Activated CD8-positive, alpha-beta T cell treated with anti-CD3 and anti-CD28 coated beads for 36 hours (primary cell): ENCODE measurements at regions not wholly inside any gene's neighbourhood (a gene's known extent, or its start where the extent isn't known, plus 50 kb on each side); places are given as distances from the start of the nearest gene placed in this dataset.
"Not testable (repeated sequence)": the region's sequence is repeated elsewhere in the genome, so short reads cannot be mapped to it uniquely, and the experiment has no call there.

Source experiments
- ATAC-seq: fragments of 200-7000 bp; cut with Tn5 transposase; one replicate; pipeline ENCODE4 v1.10.0; 2021; ENCODE audit warnings: mild to moderate bottlenecking, moderate library complexity
- CTCF ChIA-PET: fragments of 350-600 bp; sonication (Branson Sonifier 250); formaldehyde crosslinking; loops from one replicate; lab custom pipeline; 2021; ENCODE audit warnings: antibody characterized with exemption; lab: Charles Lee
- POLR2A ChIA-PET: fragments of 350-600 bp; sonication (Branson Sonifier 250); formaldehyde crosslinking; loops from one replicate; lab custom pipeline; 2021; ENCODE audit warnings: antibody characterized with exemption; lab: Charles Lee
- DNase-seq: peaks from one replicate; pipeline ENCODE4 v3.0.0-alpha.2; 2020
- H3K27ac Mint-ChIP-seq: one replicate; pipeline ENCODE4 v1.8.0; 2021; ENCODE audit warnings: mild to moderate bottlenecking, mixed read lengths
- H3K27me3 Mint-ChIP-seq: one replicate; pipeline ENCODE4 v1.8.0; 2021; ENCODE audit warnings: mixed read lengths
- H3K36me3 Mint-ChIP-seq: one replicate; pipeline ENCODE4 v1.8.0; 2021; ENCODE audit warnings: low read depth, mixed read lengths
- H3K4me1 Mint-ChIP-seq: one replicate; pipeline ENCODE4 v1.8.0; 2021; ENCODE audit warnings: low read depth, mixed read lengths
- H3K4me3 Mint-ChIP-seq: one replicate; pipeline ENCODE4 v1.8.0; 2021; ENCODE audit warnings: mild to moderate bottlenecking, moderate library complexity, mixed read lengths
- H3K9me3 Mint-ChIP-seq: one replicate; pipeline ENCODE4 v1.8.0; 2021; ENCODE audit warnings: mixed read lengths
- intact Hi-C: fragments of 100-400 bp; cut with micrococcal nuclease; formaldehyde crosslinking; loops from one replicate; pipeline ENCODE4 v1.10.0; 2022
- TF ChIP-seq, protein P1 (sequence below): fragments of 200-600 bp; IDR thresholded peaks from one replicate; pipeline ENCODE4 v1.8.0; 2022; ENCODE audit warnings: antibody characterized with exemption, mild to moderate bottlenecking

DNA sequence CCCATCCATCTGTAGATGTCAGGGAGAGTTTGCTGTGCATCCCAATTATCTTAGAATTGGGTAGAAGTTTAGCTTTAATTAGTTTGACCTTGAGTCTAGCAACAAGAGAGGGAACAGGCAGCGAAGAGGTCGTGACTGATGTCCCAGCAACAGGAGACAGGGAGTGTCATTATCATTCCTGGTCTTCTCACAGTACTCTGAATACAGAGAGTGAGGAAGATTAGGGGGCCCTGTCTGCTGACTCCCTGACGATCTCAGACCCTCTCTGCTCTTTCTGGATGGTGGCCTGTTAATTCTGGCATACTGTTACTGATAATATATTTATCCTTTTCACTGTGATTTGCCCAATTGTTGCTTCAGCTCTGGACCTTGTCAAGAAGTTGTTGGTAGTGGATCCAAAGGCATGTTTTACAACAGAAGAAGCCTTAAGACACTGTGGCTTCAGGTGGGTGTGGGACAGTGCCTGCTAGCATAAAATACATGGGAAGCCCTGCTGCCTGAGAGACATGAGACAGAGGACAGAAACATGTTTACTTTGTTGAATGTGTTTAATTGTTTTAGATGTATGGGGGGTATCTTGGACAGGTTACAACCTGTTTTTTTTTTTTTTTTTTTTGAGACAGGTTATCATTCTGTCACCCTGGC is 256.6 kb downstream of the GOLGA6L6 start:
- H3K27ac Mint-ChIP-seq, DNase-seq, H3K27me3 Mint-ChIP-seq, ATAC-seq, POLR2A ChIA-PET, intact Hi-C loops, H3K4me1 Mint-ChIP-seq, H3K36me3 Mint-ChIP-seq, H3K4me3 Mint-ChIP-seq, H3K9me3 Mint-ChIP-seq, CTCF ChIA-PET: not testable (repeated sequence)

DNA sequence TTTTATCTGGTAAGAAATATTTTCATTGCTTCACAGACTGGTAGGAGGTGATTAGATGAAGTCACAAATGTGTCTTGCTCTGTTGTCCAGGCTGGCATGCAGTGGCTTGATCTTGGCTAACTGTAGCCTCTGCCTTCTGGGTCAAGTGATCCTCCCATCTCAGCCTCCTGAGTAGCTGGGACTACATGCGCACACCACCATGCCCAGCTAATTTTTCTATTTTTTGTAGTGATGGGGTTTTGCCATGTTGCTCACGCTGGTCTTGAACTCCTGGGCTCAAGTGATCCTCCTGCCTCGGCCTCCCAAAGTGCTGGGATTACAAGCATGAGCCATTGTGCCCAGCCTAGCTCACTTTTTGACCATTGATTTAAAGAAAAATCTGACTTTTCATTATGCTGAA is 257.9 kb downstream of the GOLGA6L6 start:
- H3K4me3 Mint-ChIP-seq, H3K9me3 Mint-ChIP-seq, intact Hi-C loops, DNase-seq, H3K4me1 Mint-ChIP-seq, H3K36me3 Mint-ChIP-seq, H3K27me3 Mint-ChIP-seq, CTCF ChIA-PET, ATAC-seq, POLR2A ChIA-PET, H3K27ac Mint-ChIP-seq: not testable (repeated sequence)

DNA sequence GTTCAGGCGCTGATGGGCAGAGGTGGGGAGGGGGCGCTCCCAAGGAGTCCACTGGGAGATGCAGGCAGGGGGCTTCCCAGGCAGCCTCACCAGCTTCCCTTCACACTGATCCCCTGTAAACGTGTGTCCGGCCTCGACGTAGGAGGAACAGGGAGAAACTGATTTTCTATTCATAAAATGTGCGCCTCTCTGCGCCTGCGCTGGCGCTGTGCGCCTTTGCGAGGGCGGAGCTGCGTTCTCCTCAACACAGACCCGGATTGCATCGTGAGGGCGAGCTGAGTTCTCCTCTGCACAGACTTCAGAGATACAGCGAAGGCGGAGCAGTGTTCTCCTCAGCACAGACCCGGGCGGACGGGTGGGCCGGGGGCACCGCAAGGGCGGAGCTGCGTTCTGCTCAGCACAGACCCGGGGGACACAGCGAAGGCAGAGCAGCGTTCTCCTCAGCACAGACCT is 259.1 kb downstream of the GOLGA6L6 start:
- intact Hi-C loops, POLR2A ChIA-PET, H3K4me3 Mint-ChIP-seq, H3K27me3 Mint-ChIP-seq, H3K27ac Mint-ChIP-seq, H3K9me3 Mint-ChIP-seq, ATAC-seq, H3K36me3 Mint-ChIP-seq, H3K4me1 Mint-ChIP-seq, CTCF ChIA-PET, DNase-seq: not testable (repeated sequence)

DNA sequence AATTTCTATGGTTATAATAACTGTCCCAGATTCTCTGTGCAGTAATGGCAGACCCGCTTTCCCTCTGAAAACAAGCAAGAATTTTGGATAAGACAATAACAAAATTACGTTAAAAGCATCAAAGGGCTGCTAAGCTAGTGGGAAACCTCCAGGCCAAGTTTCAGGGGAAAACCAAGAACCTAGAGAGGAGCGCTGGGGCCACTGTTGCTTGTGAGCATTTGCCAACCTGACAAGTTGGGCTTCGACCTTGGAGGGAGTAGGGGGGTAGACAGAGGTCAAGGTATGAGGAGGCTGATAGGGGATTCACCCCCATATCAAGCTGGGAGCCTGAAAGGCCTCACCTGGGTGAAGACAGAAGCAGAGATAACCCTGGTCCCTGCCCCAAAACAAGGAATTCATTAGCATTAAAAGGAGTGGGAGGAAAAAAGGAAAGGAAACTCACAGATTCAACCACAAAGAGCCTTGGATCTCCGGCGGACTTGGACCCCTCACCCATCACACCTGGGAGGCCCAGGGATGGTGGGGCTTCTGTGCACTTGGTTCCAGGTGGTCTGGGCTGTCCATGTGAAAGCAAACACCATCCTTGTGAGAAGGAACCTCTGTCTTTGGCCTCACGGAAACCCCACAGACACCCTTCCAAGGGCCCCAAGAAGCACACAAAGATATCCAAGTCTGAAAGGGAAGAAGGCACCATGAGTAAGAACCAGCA is 259.9 kb downstream of the GOLGA6L6 start:
- ATAC-seq, POLR2A ChIA-PET, H3K27me3 Mint-ChIP-seq, DNase-seq, intact Hi-C loops, H3K4me3 Mint-ChIP-seq, H3K4me1 Mint-ChIP-seq, H3K9me3 Mint-ChIP-seq, CTCF ChIA-PET, H3K27ac Mint-ChIP-seq, H3K36me3 Mint-ChIP-seq: not testable (repeated sequence)

DNA sequence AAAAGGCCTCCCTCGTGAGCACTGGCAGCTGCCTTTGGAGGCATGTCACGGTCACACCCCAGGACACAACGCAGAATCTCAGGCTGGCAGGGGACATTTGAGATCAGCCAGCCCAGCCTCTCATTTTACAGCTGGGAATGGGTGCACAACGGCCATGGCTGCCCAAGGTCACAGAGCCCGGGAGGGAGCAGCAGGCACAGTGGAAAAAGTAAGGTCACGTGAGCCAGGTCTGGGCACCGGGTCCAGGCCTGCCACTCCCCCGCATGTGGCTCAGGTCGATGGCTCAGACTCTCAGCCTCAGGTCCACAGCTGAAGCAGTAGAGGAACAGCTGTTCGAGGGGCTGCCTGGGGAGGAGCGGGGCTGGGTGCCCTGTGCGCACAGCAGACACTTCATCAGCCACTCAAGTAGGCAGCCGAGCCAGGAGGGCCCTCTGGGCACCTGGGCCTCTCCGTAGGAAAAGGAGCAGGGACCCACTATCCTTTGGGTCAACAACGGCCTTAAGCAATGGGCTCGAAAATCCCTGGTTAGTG is 260.6 kb downstream of the GOLGA6L6 start:
- CTCF ChIA-PET = no interaction called here
- intact Hi-C loops = no loop called here
- POLR2A ChIA-PET = no interaction called here
- no peaks in the 10 kb centered on the region for H3K27me3 Mint-ChIP-seq
- TF ChIP-seq, protein P1, sequence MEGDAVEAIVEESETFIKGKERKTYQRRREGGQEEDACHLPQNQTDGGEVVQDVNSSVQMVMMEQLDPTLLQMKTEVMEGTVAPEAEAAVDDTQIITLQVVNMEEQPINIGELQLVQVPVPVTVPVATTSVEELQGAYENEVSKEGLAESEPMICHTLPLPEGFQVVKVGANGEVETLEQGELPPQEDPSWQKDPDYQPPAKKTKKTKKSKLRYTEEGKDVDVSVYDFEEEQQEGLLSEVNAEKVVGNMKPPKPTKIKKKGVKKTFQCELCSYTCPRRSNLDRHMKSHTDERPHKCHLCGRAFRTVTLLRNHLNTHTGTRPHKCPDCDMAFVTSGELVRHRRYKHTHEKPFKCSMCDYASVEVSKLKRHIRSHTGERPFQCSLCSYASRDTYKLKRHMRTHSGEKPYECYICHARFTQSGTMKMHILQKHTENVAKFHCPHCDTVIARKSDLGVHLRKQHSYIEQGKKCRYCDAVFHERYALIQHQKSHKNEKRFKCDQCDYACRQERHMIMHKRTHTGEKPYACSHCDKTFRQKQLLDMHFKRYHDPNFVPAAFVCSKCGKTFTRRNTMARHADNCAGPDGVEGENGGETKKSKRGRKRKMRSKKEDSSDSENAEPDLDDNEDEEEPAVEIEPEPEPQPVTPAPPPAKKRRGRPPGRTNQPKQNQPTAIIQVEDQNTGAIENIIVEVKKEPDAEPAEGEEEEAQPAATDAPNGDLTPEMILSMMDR = no peak
- no peak overlapping the region for H3K27ac Mint-ChIP-seq
- DNase-seq = no peak
- H3K36me3 Mint-ChIP-seq = no peaks in the 10 kb centered on the region
- no peak overlapping the region for H3K4me3 Mint-ChIP-seq
- no peaks in the 10 kb centered on the region for H3K9me3 Mint-ChIP-seq
- no peak for ATAC-seq
- no peaks in the 10 kb centered on the region for H3K4me1 Mint-ChIP-seq

DNA sequence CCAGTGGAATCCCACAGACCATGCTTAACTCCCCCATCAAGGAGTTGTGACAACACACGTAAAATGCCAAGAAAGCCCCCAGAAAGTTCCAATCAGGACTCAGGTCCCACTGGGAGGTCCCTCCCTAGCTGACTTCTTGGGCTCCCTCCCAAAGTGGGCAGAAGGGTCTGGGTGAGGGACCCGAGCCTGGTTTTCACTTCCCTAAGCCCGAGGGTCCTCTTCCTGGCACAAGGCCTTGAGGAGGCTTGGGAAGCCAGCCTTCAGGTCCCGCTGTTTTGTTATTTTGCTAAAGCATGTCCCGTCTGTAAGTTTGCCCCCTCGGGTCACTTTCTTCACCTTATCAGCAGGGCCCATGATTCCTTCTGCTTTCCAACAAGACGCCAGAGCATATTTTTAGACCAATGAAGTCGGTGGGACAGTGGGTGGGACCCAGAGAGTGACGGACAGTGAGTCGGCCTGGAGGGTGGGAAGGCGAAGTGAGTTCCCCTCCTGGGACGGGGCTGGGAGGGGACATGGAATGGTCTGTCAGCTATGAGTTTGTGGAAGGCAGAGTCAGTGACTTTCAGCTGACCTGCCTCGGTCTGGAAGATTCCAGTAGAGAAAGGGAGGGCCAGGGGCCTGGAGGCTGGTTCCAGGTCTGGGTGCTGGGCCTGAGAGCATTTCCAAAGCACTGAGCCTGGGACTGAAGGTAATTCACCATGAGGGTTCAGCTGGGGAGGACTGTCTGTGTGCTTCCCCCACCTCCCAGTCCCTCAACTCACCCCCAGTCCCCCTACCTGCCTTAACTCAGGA is 261.3 kb downstream of the GOLGA6L6 start:
- ATAC-seq, H3K9me3 Mint-ChIP-seq, H3K27me3 Mint-ChIP-seq, DNase-seq, POLR2A ChIA-PET, intact Hi-C loops, CTCF ChIA-PET, H3K36me3 Mint-ChIP-seq, H3K4me3 Mint-ChIP-seq, H3K4me1 Mint-ChIP-seq, H3K27ac Mint-ChIP-seq: not testable (repeated sequence)

DNA sequence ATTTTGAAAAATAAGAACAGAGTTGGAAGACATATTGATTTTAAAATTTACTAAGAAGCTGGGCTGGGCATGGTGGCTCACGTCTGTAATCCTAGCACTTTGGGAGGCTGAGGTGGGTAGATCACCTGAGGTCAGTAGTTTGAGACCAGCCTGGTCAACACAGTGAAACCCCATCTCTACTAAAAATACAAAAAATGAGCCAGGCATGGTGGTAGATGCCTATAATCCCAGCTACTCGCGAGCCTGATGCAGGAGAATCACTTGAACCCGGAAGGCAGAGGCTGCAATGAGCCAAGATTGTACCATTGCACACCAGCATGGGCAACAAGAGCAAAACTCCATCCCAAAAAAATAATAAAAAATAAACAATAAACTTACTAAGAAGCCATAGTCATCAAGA is 262.5 kb downstream of the GOLGA6L6 start:
- H3K9me3 Mint-ChIP-seq, DNase-seq, H3K4me3 Mint-ChIP-seq, H3K27me3 Mint-ChIP-seq, POLR2A ChIA-PET, intact Hi-C loops, CTCF ChIA-PET, H3K36me3 Mint-ChIP-seq, H3K4me1 Mint-ChIP-seq, H3K27ac Mint-ChIP-seq, ATAC-seq: not testable (repeated sequence)

DNA sequence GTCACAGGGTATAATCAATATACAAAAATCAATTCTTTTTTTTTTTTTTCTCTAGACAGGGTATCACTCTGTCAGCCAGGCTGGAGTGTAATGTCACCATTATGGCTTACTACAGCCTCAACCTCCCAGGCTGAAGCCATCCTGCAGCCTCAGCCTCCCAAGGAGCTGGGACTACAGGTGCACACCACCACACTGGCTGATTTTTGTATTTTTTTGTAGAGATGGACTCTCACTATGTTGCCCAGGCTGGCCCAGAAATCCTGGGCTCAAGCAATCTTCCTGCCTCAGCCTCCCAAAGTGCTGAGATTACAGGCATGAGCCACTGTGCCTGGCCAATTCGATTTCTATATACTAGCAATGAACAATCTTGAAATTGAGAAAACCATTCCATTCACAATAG is 263.2 kb downstream of the GOLGA6L6 start:
- intact Hi-C loops, DNase-seq, H3K36me3 Mint-ChIP-seq, ATAC-seq, POLR2A ChIA-PET, H3K27ac Mint-ChIP-seq, H3K4me1 Mint-ChIP-seq, H3K9me3 Mint-ChIP-seq, H3K4me3 Mint-ChIP-seq, H3K27me3 Mint-ChIP-seq, CTCF ChIA-PET: not testable (repeated sequence)

DNA sequence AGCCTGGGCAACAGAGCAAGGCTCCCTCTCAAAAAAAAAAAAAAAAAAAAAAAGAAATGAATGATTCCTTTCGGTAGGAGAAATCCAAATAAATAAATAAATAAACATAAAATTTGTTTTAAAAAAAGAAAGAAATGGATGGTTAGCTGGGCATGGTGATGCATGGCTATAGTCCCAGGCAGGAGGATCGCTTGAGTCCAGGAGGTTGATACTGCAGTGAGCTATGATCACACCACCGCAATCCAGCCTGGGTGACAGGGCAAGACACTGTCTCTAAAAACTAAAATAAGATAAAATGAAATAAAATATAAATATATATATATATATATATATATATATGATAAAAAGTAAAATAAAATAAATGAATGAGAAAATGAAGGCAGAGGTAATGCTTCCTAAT is 264.1 kb downstream of the GOLGA6L6 start:
- DNase-seq, H3K27ac Mint-ChIP-seq, ATAC-seq, H3K36me3 Mint-ChIP-seq, CTCF ChIA-PET, H3K4me3 Mint-ChIP-seq, H3K9me3 Mint-ChIP-seq, POLR2A ChIA-PET, intact Hi-C loops, H3K27me3 Mint-ChIP-seq, H3K4me1 Mint-ChIP-seq: not testable (repeated sequence)

DNA sequence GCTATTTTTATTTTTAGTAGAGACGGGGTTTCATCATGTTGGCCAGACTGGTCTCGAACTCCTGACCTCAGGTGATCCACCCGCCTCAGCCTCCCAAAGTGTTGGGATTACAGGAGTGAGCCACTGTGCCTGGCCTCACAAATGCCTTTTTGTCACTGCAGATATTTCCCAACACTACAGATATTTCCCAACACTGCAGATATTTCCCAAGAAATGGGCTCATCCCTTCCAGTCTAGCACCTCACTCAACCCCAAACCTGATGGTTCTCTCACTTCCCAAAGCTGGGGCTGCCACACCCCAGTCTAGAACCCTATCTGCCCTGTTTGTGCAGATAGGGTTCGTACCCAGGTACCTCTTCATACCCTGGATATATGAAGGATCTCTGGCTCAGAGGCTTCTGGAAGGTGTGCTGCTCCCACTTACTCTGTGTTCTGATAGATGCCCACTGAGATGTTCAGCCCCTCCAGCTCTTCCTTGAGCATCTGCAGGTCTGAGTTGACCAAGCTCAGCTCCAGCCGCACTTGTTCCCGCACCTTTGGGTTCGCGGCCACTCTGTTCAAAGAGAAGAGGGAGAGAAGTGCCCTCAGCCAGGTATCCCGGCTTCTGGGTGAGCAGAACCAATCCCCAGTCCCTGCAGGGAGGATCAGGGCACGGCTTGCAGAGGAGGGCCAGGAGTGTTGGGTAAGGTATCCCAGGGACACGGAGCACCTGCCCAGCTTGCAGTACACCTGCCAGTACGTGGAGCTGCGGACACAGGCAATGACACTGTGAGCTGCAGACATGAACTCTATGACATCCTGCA is 265.1 kb downstream of the GOLGA6L6 start:
- H3K4me1 Mint-ChIP-seq, DNase-seq, H3K36me3 Mint-ChIP-seq, H3K9me3 Mint-ChIP-seq, H3K27ac Mint-ChIP-seq, H3K4me3 Mint-ChIP-seq, ATAC-seq, H3K27me3 Mint-ChIP-seq, POLR2A ChIA-PET, intact Hi-C loops, CTCF ChIA-PET: not testable (repeated sequence)
